HepG2 (cell line): ENCODE measurements at regions not wholly inside any gene's neighbourhood (a gene's known extent, or its start where the extent isn't known, plus 50 kb on each side); places are given as distances from the start of the nearest gene placed in this dataset.

ENCODE experiments used
- ATAC-seq: fragments of 200-7000 bp; cut with Tn5 transposase; 3 replicates; pipeline ENCODE4 v1.9.1; 2020; ENCODE audit warnings: mild to moderate bottlenecking, moderate library complexity
- BruUV-seq: library from RNA; stranded (reverse); fragments of 400-500 nt; replicated peaks from 2 replicates; lab custom pipeline; 2021; lab: Mats Ljungman, UMichigan
- CTCF ChIA-PET: fragments of 300-600 bp; formaldehyde crosslinking; extraction: SDS; loops from one replicate; lab custom pipeline; 2021; ENCODE audit warnings: low total read pairs, inconsistent platforms, low intra/inter-chr PET ratio; lab: Yijun Ruan, JAX
- POLR2A ChIA-PET: fragments of 350-600 bp; sonication (Branson Sonifier 250); formaldehyde crosslinking; loops from one replicate; lab custom pipeline; 2020; ENCODE audit warnings: antibody characterized with exemption, inconsistent platforms; lab: Yijun Ruan, JAX
- DNase-seq: peaks from one replicate; pipeline ENCODE4 v3.0.0-alpha.2; 2015; ENCODE audit warnings: low spot score
- FAIRE-seq: peaks from 3 replicates; lab custom pipeline; 2011; peaks lifted over from hg19 to GRCh38; lab: Jason Lieb, UNC
- H2AFZ ChIP-seq: one replicate; pipeline ENCODE4 v1.6.1; 2011; ENCODE audit warnings: low read length, inconsistent platforms
- H3K27ac ChIP-seq: fragments of 300-600 bp; 3 replicates; pipeline ENCODE4 v1.8.0; 2011; ENCODE audit warnings: mixed run types, mild to moderate bottlenecking, mixed read lengths, low read length, inconsistent platforms; ENCODE audit not compliant: insufficient read depth; ENCODE audit errors: extremely low read length
- H3K27me3 ChIP-seq, 2 experiments: fragments of 200-600 bp in 1 of 2; 2 replicates in 1 of 2; 3 replicates in 1 of 2; pipeline versions ENCODE4 v1.6.0 to v1.8.0; 2011; ENCODE audit warnings: low read length in 2 of 2, mild to moderate bottlenecking in 2 of 2, moderate library complexity in 2 of 2, inconsistent platforms in 1 of 2; ENCODE audit not compliant: insufficient read depth in 2 of 2, control insufficient read depth in 1 of 2
- H3K36me3 ChIP-seq, 2 experiments: fragments of 200-600 bp in 1 of 2; replicated peaks in 1 of 2; 2 replicates in 1 of 2; 3 replicates in 1 of 2; pipeline versions ENCODE4 v1.5.1 to v1.8.0; 2011; ENCODE audit warnings: low read length in 2 of 2, inconsistent platforms in 1 of 2; ENCODE audit not compliant: insufficient read depth in 2 of 2, control insufficient read depth in 1 of 2
- H3K4me1 ChIP-seq: 2 replicates; pipeline ENCODE4 v1.5.1; 2012; ENCODE audit warnings: low read length, inconsistent platforms; ENCODE audit not compliant: insufficient read depth
- H3K4me2 ChIP-seq: 2 replicates; pipeline ENCODE4 v1.6.0; 2011; ENCODE audit warnings: low read depth, low read length, inconsistent platforms
- H3K4me3 ChIP-seq, 3 experiments: fragments of 200-600 bp in 1 of 3; sonication (generic), shearing (Covaris generic) in 1 of 3; replicated peaks in 1 of 3; 2 replicates each; pipeline ENCODE4 v1.5.1; 2011 to 2016; ENCODE audit warnings: low read length in 3 of 3, inconsistent platforms in 2 of 3, low read depth in 2 of 3, mild to moderate bottlenecking in 2 of 3, control low read depth in 1 of 3, mixed read lengths in 1 of 3; ENCODE audit not compliant: insufficient read depth in 1 of 3
- H3K79me2 ChIP-seq: one replicate; pipeline ENCODE4 v1.6.1; 2011; ENCODE audit warnings: low read length, inconsistent platforms; ENCODE audit not compliant: insufficient read depth
- H3K9ac ChIP-seq: 2 replicates; pipeline ENCODE4 v1.6.0; 2011; ENCODE audit warnings: mild to moderate bottlenecking, low read depth, low read length, inconsistent platforms; ENCODE audit not compliant: insufficient read depth
- H3K9me3 ChIP-seq: 2 replicates; pipeline ENCODE4 v1.5.1; 2012; ENCODE audit warnings: mild to moderate bottlenecking, low read length
- H4K20me1 ChIP-seq: 2 replicates; pipeline ENCODE4 v1.6.0; 2011; ENCODE audit warnings: inconsistent platforms, mild to moderate bottlenecking, low read length, moderate library complexity; ENCODE audit not compliant: insufficient read depth
- CEBPB ChIP-seq: IDR thresholded peaks from 2 replicates; pipeline ENCODE4 v1.6.1; 2011; ENCODE audit warnings: low read depth, low read length, improper control_type of control experiment, borderline replicate concordance
- HNF4A ChIP-seq: sonication (generic); formaldehyde crosslinking; IDR thresholded peaks from 2 replicates; pipeline ENCODE4 v1.4.0; 2020; ENCODE audit warnings: missing genetic modification reagents
- ZNF749 ChIP-seq: sonication (generic); formaldehyde crosslinking; IDR thresholded peaks from 2 replicates; pipeline ENCODE4 v1.8.0; 2022; ENCODE audit warnings: mild to moderate bottlenecking, missing genetic modification reagents, moderate library complexity, borderline replicate concordance
- WGBS: methylation state at CpG from one replicate; pipeline ENCODE4 v1.1.6; 2017; ENCODE audit warnings: low lambda C conversion rate; 5-methylcytosine and 5-hydroxymethylcytosine counted together
- in situ Hi-C: cut with HindIII; loops from 2 replicates; pipeline ENCODE4 v1.10.0; 2017; ENCODE audit warnings: low pct_unique_long_range_greater_than_20kb; ENCODE audit not compliant: extremely low pct_ligation_motif_present
- intact Hi-C: fragments of 100-400 bp; cut with micrococcal nuclease; formaldehyde crosslinking; loops from one replicate; pipeline ENCODE4 v1.10.0; 2022; ENCODE audit not compliant: unreplicated experiment
- TF ChIP-seq, protein P1 (sequence below): sonication (generic); formaldehyde crosslinking; IDR thresholded peaks from 2 replicates; pipeline ENCODE4 v1.4.0; 2020; ENCODE audit warnings: missing genetic modification reagents
- TF ChIP-seq, protein P2 (sequence below): sonication (generic); formaldehyde crosslinking; IDR thresholded peaks from 2 replicates; pipeline ENCODE4 v1.5.1; 2020; ENCODE audit warnings: mild to moderate bottlenecking, missing genetic modification reagents, moderate library complexity
- TF ChIP-seq, protein P3 (sequence below): sonication (generic); formaldehyde crosslinking; IDR thresholded peaks from 2 replicates; pipeline ENCODE4 v1.4.0; 2020; ENCODE audit warnings: missing genetic modification reagents

DNA sequence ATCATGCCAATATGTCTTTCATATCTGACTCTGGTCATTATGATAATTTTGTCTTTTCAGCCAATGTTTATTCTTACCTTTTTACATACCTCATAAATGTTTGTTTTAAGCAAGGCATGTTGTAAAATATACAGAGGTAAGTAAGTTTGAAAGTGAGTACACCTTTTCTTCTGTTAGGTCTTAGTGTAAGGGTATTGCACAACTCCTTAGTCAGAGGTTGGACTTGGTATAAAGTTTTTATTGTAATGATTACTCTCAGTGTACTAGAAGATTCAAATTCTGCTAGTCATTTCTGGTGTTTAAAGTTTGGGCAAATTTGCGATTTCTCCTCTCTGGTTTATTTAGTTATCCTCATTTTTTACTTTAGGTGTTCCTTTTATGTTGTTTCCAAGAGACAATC is 564.3 kb upstream of the FSIP2 start:
- ATAC-seq (no peak), FAIRE-seq (no peak), DNase-seq (no peak)
- POLR2A ChIA-PET = no interaction called here
- Histone ChIP-seq H3K9ac (no peak overlapping the region), H4K20me1 (no peaks in the 10 kb centered on the region), H3K36me3 (no peaks in the 10 kb centered on the region), H3K4me3 (no peak overlapping the region), H3K27ac (no peak overlapping the region), H2AFZ (no peak overlapping the region), H3K27me3 (no peaks in the 10 kb centered on the region), H3K79me2 (no peaks in the 10 kb centered on the region), H3K4me1 (no peaks in the 10 kb centered on the region), H3K4me2 (no peak overlapping the region), H3K9me3 (no peaks in the 10 kb centered on the region)
- CTCF ChIA-PET = no interaction called here
- in situ Hi-C loops (no loop called here), intact Hi-C loops (no loop called here)
- TF ChIP-seq, protein P1, sequence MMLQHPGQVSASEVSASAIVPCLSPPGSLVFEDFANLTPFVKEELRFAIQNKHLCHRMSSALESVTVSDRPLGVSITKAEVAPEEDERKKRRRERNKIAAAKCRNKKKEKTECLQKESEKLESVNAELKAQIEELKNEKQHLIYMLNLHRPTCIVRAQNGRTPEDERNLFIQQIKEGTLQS (CRISPR knock-in tag) = no peak
- TF ChIP-seq, protein P2, sequence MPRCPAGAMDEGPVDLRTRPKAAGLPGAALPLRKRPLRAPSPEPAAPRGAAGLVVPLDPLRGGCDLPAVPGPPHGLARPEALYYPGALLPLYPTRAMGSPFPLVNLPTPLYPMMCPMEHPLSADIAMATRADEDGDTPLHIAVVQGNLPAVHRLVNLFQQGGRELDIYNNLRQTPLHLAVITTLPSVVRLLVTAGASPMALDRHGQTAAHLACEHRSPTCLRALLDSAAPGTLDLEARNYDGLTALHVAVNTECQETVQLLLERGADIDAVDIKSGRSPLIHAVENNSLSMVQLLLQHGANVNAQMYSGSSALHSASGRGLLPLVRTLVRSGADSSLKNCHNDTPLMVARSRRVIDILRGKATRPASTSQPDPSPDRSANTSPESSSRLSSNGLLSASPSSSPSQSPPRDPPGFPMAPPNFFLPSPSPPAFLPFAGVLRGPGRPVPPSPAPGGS = no peak
- TF ChIP-seq CEBPB (peak; percentile 81), ZNF749 (CRISPR knock-in tag) (no peak), HNF4A (CRISPR knock-in tag) (no peak)
- TF ChIP-seq, protein P3, sequence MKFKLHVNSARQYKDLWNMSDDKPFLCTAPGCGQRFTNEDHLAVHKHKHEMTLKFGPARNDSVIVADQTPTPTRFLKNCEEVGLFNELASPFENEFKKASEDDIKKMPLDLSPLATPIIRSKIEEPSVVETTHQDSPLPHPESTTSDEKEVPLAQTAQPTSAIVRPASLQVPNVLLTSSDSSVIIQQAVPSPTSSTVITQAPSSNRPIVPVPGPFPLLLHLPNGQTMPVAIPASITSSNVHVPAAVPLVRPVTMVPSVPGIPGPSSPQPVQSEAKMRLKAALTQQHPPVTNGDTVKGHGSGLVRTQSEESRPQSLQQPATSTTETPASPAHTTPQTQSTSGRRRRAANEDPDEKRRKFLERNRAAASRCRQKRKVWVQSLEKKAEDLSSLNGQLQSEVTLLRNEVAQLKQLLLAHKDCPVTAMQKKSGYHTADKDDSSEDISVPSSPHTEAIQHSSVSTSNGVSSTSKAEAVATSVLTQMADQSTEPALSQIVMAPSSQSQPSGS (CRISPR knock-in tag) = no peak
- 5% methylated on average over 1 of the region's 1 CpG for WGBS
- BruUV-seq = no TSS peak
